ENCODE measurements at regions not wholly inside any gene's neighbourhood (a gene's known extent, or its start where the extent isn't known, plus 50 kb on each side); places are given as distances from the start of the nearest gene placed in this dataset.

DNA sequence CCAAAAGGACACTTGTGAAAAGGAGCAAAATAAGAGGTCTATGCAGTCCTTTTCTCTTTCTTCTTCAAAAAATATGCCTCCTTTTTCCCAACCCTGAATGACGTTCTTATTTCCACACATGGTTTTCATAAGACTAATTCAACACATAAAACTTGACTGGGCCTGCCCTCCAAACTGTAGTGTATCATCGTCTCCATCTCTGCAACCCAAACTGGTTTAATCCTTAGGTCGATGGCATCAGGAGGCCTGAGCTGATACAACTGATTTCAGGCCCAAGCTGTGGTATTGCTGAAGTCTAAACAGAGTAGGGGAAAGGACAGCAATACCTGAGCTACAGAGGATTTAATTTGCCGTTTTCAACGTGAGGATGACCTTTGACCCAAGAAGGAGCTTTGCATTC lies 130.0 kb upstream of the MTNR1B start:
- TF ChIP-seq EZH2 (IDR thresholded peaks at IDR 0.05) (no peak), FOXP2 (optimal IDR thresholded peaks at IDR 0.05; ENCODE audit: control extremely low read depth, extremely low read length, insufficient read depth) (no peak), POLR2AphosphoS5 (IDR thresholded peaks at IDR 0.05; ENCODE audit: borderline replicate concordance, low read depth, low read length) (no peak)
- Histone ChIP-seq H3K27ac (no peak overlapping the region), H3K9ac (ENCODE audit: insufficient read length) (no peak overlapping the region), H3K36me3 (ENCODE audit: insufficient read depth, low read length) (no peaks in the 10 kb centered on the region), H3K4me3 (no peak overlapping the region), H3K9me3 (ENCODE audit: low read depth, low read length) (no peaks in the 10 kb centered on the region)
- DNase-seq (ENCODE audit: low read depth, low spot score): no peak

- Histone ChIP-seq H3K4me3 (no peak overlapping the region), H3K27ac (no peak overlapping the region), H3K9me3 (ENCODE audit: low read depth, low read length) (no peaks in the 10 kb centered on the region), H3K36me3 (ENCODE audit: insufficient read depth, low read length) (no peaks in the 10 kb centered on the region), H3K9ac (ENCODE audit: insufficient read length) (no peak overlapping the region)
- DNase-seq (ENCODE audit: low read depth, low spot score): no peak
- no peak for TF ChIP-seq FOXP2 (optimal IDR thresholded peaks at IDR 0.05; ENCODE audit: control extremely low read depth, extremely low read length, insufficient read depth)
- TF ChIP-seq POLR2AphosphoS5 (IDR thresholded peaks at IDR 0.05; ENCODE audit: borderline replicate concordance, low read depth, low read length): no peak
- TF ChIP-seq EZH2 (IDR thresholded peaks at IDR 0.05): no peak
Observed at GRCh38 chr11:92841719-92842118, 127.7 kb upstream of the MTNR1B start.

DNA sequence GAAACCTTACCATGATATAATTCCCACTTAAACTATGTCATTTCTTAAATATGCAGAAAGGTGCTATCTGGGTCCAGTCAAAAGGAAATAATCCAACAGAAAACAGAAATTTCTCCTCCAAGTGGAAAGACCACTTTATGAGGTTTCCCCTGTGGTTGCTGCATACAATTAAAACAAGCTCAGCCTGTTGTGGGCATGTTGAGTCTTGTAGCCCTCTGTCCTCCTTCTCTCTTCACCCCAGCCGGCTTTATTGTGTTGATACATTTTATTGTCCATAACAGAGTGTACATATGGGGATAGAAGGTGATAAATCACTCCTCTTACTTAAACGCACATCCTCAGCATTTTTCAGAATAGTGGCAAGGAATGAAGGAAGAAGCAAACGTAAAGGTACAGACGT lies 126.0 kb upstream of the MTNR1B start:
- Histone ChIP-seq H3K27ac (no peak overlapping the region), H3K9ac (ENCODE audit: insufficient read length) (no peak overlapping the region), H3K36me3 (ENCODE audit: insufficient read depth, low read length) (no peaks in the 10 kb centered on the region), H3K4me3 (no peak overlapping the region), H3K9me3 (ENCODE audit: low read depth, low read length) (no peaks in the 10 kb centered on the region)
- no peak for DNase-seq (ENCODE audit: low read depth, low spot score)
- TF ChIP-seq EZH2 (IDR thresholded peaks at IDR 0.05) (no peak), POLR2AphosphoS5 (IDR thresholded peaks at IDR 0.05; ENCODE audit: borderline replicate concordance, low read depth, low read length) (no peak), FOXP2 (optimal IDR thresholded peaks at IDR 0.05; ENCODE audit: control extremely low read depth, extremely low read length, insufficient read depth) (no peak)

DNA sequence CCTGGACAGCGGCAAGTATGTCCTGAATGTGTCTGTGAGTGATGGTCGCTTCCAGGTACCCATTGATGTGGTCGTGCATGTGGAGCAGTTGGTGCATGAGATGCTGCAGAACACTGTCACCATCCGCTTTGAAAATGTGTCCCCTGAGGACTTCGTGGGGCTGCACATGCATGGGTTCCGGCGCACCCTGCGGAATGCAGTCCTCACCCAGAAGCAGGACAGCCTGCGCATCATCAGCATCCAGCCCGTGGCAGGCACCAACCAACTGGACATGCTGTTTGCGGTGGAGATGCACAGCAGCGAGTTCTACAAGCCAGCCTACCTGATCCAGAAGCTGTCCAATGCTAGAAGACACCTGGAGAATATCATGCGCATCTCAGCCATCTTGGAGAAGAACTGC lies 125.3 kb upstream of the MTNR1B start:
- no peak overlapping the region for H3K27ac ChIP-seq
- no peak overlapping the region for H3K4me3 ChIP-seq
- no peaks in the 10 kb centered on the region for H3K36me3 ChIP-seq (ENCODE audit: insufficient read depth, low read length)
- no peaks in the 10 kb centered on the region for H3K9me3 ChIP-seq (ENCODE audit: low read depth, low read length)
- DNase-seq (ENCODE audit: low read depth, low spot score): no peak
- no peak overlapping the region for H3K9ac ChIP-seq (ENCODE audit: insufficient read length)
- no peak for TF ChIP-seq EZH2 (IDR thresholded peaks at IDR 0.05)
- TF ChIP-seq FOXP2 (optimal IDR thresholded peaks at IDR 0.05; ENCODE audit: control extremely low read depth, extremely low read length, insufficient read depth): no peak
- no peak for TF ChIP-seq POLR2AphosphoS5 (IDR thresholded peaks at IDR 0.05; ENCODE audit: borderline replicate concordance, low read depth, low read length)

DNA sequence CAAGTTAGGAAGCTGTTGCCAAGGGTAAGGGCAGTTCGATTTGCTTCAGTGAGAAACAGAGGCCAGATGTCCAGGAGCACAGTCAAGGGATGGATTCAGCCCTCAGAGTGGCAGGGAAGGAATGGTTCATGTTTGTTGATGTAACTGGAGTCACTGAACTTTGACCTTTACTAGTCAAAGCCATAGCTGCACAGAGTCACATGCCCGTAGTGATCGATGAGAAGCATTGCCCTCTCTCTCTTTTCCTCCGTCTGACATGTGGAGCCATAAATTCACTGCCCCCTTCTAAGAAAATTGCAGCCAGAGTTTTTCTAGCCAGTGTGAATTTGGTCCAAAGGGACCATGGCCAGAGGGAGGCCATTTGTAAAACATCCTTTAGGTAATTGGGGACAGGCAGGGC lies 124.1 kb upstream of the MTNR1B start:
- H3K27ac ChIP-seq: no peak overlapping the region
- no peak for TF ChIP-seq POLR2AphosphoS5 (IDR thresholded peaks at IDR 0.05; ENCODE audit: borderline replicate concordance, low read depth, low read length)
- TF ChIP-seq EZH2 (IDR thresholded peaks at IDR 0.05): no peak
- TF ChIP-seq FOXP2 (optimal IDR thresholded peaks at IDR 0.05; ENCODE audit: control extremely low read depth, extremely low read length, insufficient read depth): no peak

GRCh38 chr11:92845805-92846204 lies 123.6 kb upstream of the MTNR1B start:
- TF ChIP-seq FOXP2 (optimal IDR thresholded peaks at IDR 0.05; ENCODE audit: control extremely low read depth, extremely low read length, insufficient read depth) (no peak), EZH2 (IDR thresholded peaks at IDR 0.05) (no peak), POLR2AphosphoS5 (IDR thresholded peaks at IDR 0.05; ENCODE audit: borderline replicate concordance, low read depth, low read length) (no peak)
- Histone ChIP-seq H3K4me3 (no peak overlapping the region), H3K36me3 (ENCODE audit: insufficient read depth, low read length) (no peaks in the 10 kb centered on the region), H3K27ac (no peak overlapping the region), H3K9me3 (ENCODE audit: low read depth, low read length) (no peaks in the 10 kb centered on the region), H3K9ac (ENCODE audit: insufficient read length) (no peak overlapping the region)
- DNase-seq (ENCODE audit: low read depth, low spot score): no peak

More for the DNA sequence above, 124.1 kb upstream of the MTNR1B start:
- no peak for DNase-seq (ENCODE audit: low read depth, low spot score)
- no peaks in the 10 kb centered on the region for H3K36me3 ChIP-seq (ENCODE audit: insufficient read depth, low read length)
- no peak overlapping the region for H3K9ac ChIP-seq (ENCODE audit: insufficient read length)
- no peaks in the 10 kb centered on the region for H3K9me3 ChIP-seq (ENCODE audit: low read depth, low read length)
- no peak overlapping the region for H3K4me3 ChIP-seq

- Histone ChIP-seq H3K27ac (no peak overlapping the region), H3K9me3 (ENCODE audit: low read depth, low read length) (no peaks in the 10 kb centered on the region), H3K4me3 (no peak overlapping the region), H3K9ac (ENCODE audit: insufficient read length) (no peak overlapping the region), H3K36me3 (ENCODE audit: insufficient read depth, low read length) (no peaks in the 10 kb centered on the region)
- no peak for TF ChIP-seq POLR2AphosphoS5 (IDR thresholded peaks at IDR 0.05; ENCODE audit: borderline replicate concordance, low read depth, low read length)
- TF ChIP-seq EZH2 (IDR thresholded peaks at IDR 0.05): no peak
- TF ChIP-seq FOXP2 (optimal IDR thresholded peaks at IDR 0.05; ENCODE audit: control extremely low read depth, extremely low read length, insufficient read depth): no peak
- no peak for DNase-seq (ENCODE audit: low read depth, low spot score)
Observed at GRCh38 chr11:92846491-92847125, 122.8 kb upstream of the MTNR1B start.

- TF ChIP-seq EZH2 (IDR thresholded peaks at IDR 0.05): no peak
- TF ChIP-seq POLR2AphosphoS5 (IDR thresholded peaks at IDR 0.05; ENCODE audit: borderline replicate concordance, low read depth, low read length): no peak
- TF ChIP-seq FOXP2 (optimal IDR thresholded peaks at IDR 0.05; ENCODE audit: control extremely low read depth, extremely low read length, insufficient read depth): no peak
Observed at GRCh38 chr11:92848578-92848977, 120.9 kb upstream of the MTNR1B start.

GRCh38 chr11:92850296-92850826 lies 119.1 kb upstream of the MTNR1B start:
- H3K36me3 ChIP-seq (ENCODE audit: insufficient read depth, low read length): no peaks in the 10 kb centered on the region
- no peak for TF ChIP-seq FOXP2 (optimal IDR thresholded peaks at IDR 0.05; ENCODE audit: control extremely low read depth, extremely low read length, insufficient read depth)
- TF ChIP-seq EZH2 (IDR thresholded peaks at IDR 0.05): no peak
- TF ChIP-seq POLR2AphosphoS5 (IDR thresholded peaks at IDR 0.05; ENCODE audit: borderline replicate concordance, low read depth, low read length): no peak
- H3K27ac ChIP-seq: no peak overlapping the region
- no peak overlapping the region for H3K4me3 ChIP-seq
- no peaks in the 10 kb centered on the region for H3K9me3 ChIP-seq (ENCODE audit: low read depth, low read length)
- no peak for DNase-seq (ENCODE audit: low read depth, low spot score)
- H3K9ac ChIP-seq (ENCODE audit: insufficient read length): no peak overlapping the region

More at GRCh38 chr11:92848578-92848977, 120.9 kb upstream of the MTNR1B start:
- no peak overlapping the region for H3K27ac ChIP-seq
- no peak for DNase-seq (ENCODE audit: low read depth, low spot score)
- H3K4me3 ChIP-seq: no peak overlapping the region
- no peaks in the 10 kb centered on the region for H3K9me3 ChIP-seq (ENCODE audit: low read depth, low read length)
- H3K36me3 ChIP-seq (ENCODE audit: insufficient read depth, low read length): no peaks in the 10 kb centered on the region
- H3K9ac ChIP-seq (ENCODE audit: insufficient read length): no peak overlapping the region

Measured in SK-N-MC (cell line).